Activated CD4-positive, alpha-beta T cell treated with anti-CD3 and anti-CD28 coated beads, Interleukin-2, amount 50 U/mL, for 24 hours (primary cell): ENCODE measurements at regions not wholly inside any gene's neighbourhood (a gene's known extent, or its start where the extent isn't known, plus 50 kb on each side); places are given as distances from the start of the nearest gene placed in this dataset.
"Not testable (repeated sequence)": the region's sequence is repeated elsewhere in the genome, so short reads cannot be mapped to it uniquely, and the experiment has no call there.

Experiments used
- DNase-seq, 2 donors: peaks; one replicate each; pipeline ENCODE4 v3.0.0-alpha.2; 2020; ENCODE audit warnings: low read depth in 1 of 2, low spot score in 1 of 2

- DNase-seq, result no peak
These were observed 414.2 kb upstream of the MIR17HG start for GRCh38 chr13:90933097-90933826.

- no peak for DNase-seq
These were observed 412.7 kb upstream of the MIR17HG start for GRCh38 chr13:90934741-90935140.

GRCh38 chr13:90938848-90939247 lies 408.6 kb upstream of the MIR17HG start:
- DNase-seq, result no peak

- no peak for DNase-seq
These were observed 403.5 kb upstream of the MIR17HG start for GRCh38 chr13:90943946-90944345.

GRCh38 chr13:90945146-90945545 lies 402.3 kb upstream of the MIR17HG start:
- not testable (repeated sequence) for DNase-seq

GRCh38 chr13:90946125-90946524 lies 401.4 kb upstream of the MIR17HG start:
- not testable (repeated sequence) for DNase-seq

- no peak for DNase-seq
These were observed 399.5 kb upstream of the MIR17HG start for GRCh38 chr13:90947976-90948375.

GRCh38 chr13:90950160-90950559 lies 397.3 kb upstream of the MIR17HG start:
- DNase-seq, result no peak

GRCh38 chr13:90951663-90952062 lies 395.8 kb upstream of the MIR17HG start:
- no peak for DNase-seq

GRCh38 chr13:90952326-90952725 lies 395.2 kb upstream of the MIR17HG start:
- no peak for DNase-seq

GRCh38 chr13:90954605-90955195 lies 392.8 kb upstream of the MIR17HG start:
- no peak for DNase-seq

GRCh38 chr13:90956031-90956430 lies 391.5 kb upstream of the MIR17HG start:
- no peak for DNase-seq

GRCh38 chr13:90958866-90959265 lies 388.6 kb upstream of the MIR17HG start:
- no peak for DNase-seq

GRCh38 chr13:90968166-90968904 lies 379.2 kb upstream of the MIR17HG start:
- DNase-seq, result no peak

- DNase-seq, result no peak
These were observed 373.1 kb upstream of the MIR17HG start for GRCh38 chr13:90974249-90974975.

- DNase-seq, result no peak
These were observed 368.4 kb upstream of the MIR17HG start for GRCh38 chr13:90979059-90979458.

- DNase-seq, result no peak
These were observed 362.7 kb upstream of the MIR17HG start for GRCh38 chr13:90984756-90985155.

- no peak for DNase-seq
These were observed 352.5 kb upstream of the MIR17HG start for GRCh38 chr13:90995001-90995400.

GRCh38 chr13:90995614-90996013 lies 351.9 kb upstream of the MIR17HG start:
- no peak for DNase-seq

GRCh38 chr13:90997951-90998350 lies 349.5 kb upstream of the MIR17HG start:
- no peak for DNase-seq

GRCh38 chr13:90999401-90999800 lies 348.1 kb upstream of the MIR17HG start:
- DNase-seq, result no peak

- no peak for DNase-seq
These were observed 346.1 kb upstream of the MIR17HG start for GRCh38 chr13:91001371-91001770.
